H1 (cell line): ENCODE measurements at regions not wholly inside any gene's neighbourhood (a gene's known extent, or its start where the extent isn't known, plus 50 kb on each side); places are given as distances from the start of the nearest gene placed in this dataset.
A peak's percentile ranks its signal among the peaks of the same experiment; 100 is the strongest.

Experiments
- CTCF ChIA-PET: fragments of 300-600 bp; sonication (Branson Sonifier 250); formaldehyde crosslinking; loops from one replicate; lab custom pipeline; 2021; ENCODE audit not compliant: partially characterized antibody; lab: Charles Lee
- POLR2A ChIA-PET: fragments of 300-600 bp; sonication (Branson Sonifier 250); formaldehyde crosslinking; loops from one replicate; lab custom pipeline; 2021; ENCODE audit warnings: inconsistent platforms; ENCODE audit not compliant: partially characterized antibody; lab: Charles Lee
- DNase-seq, 2 experiments: peaks; one replicate each; pipeline versions ENCODE4 v3.0.0 to v3.0.0-alpha.2; 2010 to 2022; ENCODE audit warnings: low spot score in 2 of 2, low read depth in 1 of 2, mixed read lengths in 1 of 2
- FAIRE-seq: peaks from 2 replicates; lab custom pipeline; 2011; peaks lifted over from hg19 to GRCh38; lab: Jason Lieb, UNC
- H2AFZ ChIP-seq: 2 replicates; pipeline ENCODE4 v1.8.1; 2012; ENCODE audit warnings: low read length, inconsistent platforms
- H2AK5ac ChIP-seq: 2 replicates; pipeline ENCODE4 v1.6.1; 2013; ENCODE audit warnings: low read depth, low read length
- H2BK120ac ChIP-seq: replicated peaks from 2 replicates; pipeline ENCODE3; 2013; ENCODE audit warnings: low read depth, low read length, inconsistent platforms
- H2BK12ac ChIP-seq: 2 replicates; pipeline ENCODE4 v1.6.1; 2013; ENCODE audit warnings: low read depth, low read length
- H2BK15ac ChIP-seq: 2 replicates; pipeline ENCODE4 v1.6.1; 2013; ENCODE audit warnings: low read length
- H2BK20ac ChIP-seq: 2 replicates; pipeline ENCODE4 v1.6.1; 2013; ENCODE audit warnings: low read length
- H2BK5ac ChIP-seq: 2 replicates; pipeline ENCODE4 v1.6.1; 2013; ENCODE audit warnings: low read depth, low read length
- H3K14ac ChIP-seq: 2 replicates; pipeline ENCODE4 v1.6.1; 2013; ENCODE audit warnings: inconsistent platforms; ENCODE audit not compliant: insufficient read length
- H3K18ac ChIP-seq: 2 replicates; pipeline ENCODE4 v1.6.1; 2013; ENCODE audit warnings: low read length; ENCODE audit errors: extremely low read depth
- H3K23ac ChIP-seq: 2 replicates; pipeline ENCODE4 v1.6.1; 2013; ENCODE audit warnings: inconsistent platforms; ENCODE audit not compliant: insufficient read length
- H3K23me2 ChIP-seq: 2 replicates; pipeline ENCODE4 v1.6.1; 2013; ENCODE audit warnings: low read depth, low read length
- H3K27ac ChIP-seq: 2 replicates; pipeline ENCODE4 v1.6.1; 2011; ENCODE audit warnings: low read depth, low read length, inconsistent platforms
- H3K27me3 ChIP-seq, 4 experiments: replicated peaks in 1 of 4; 1 replicate in 1 of 4; 2 replicates in 3 of 4; pipeline versions ENCODE4 v1.6.1 to v1.8.1; 2011 to 2013; ENCODE audit warnings: low read length in 3 of 4, mild to moderate bottlenecking in 3 of 4, inconsistent platforms in 2 of 4, mixed read lengths in 2 of 4, moderate library complexity in 1 of 4; ENCODE audit not compliant: control insufficient read depth in 3 of 4, insufficient read depth in 3 of 4; ENCODE audit errors: extremely low read depth in 1 of 4
- H3K36me3 ChIP-seq, 4 experiments: 2 replicates each; pipeline versions ENCODE4 v1.6.1 to v1.8.1; 2011 to 2013; ENCODE audit warnings: mild to moderate bottlenecking in 4 of 4, low read length in 3 of 4, moderate library complexity in 2 of 4, control low read depth in 1 of 4, inconsistent platforms in 1 of 4; ENCODE audit not compliant: insufficient read depth in 4 of 4, control insufficient read depth in 2 of 4
- H3K4ac ChIP-seq: replicated peaks from 2 replicates; pipeline ENCODE3; 2013; ENCODE audit warnings: low read length, low read depth, mixed read lengths, inconsistent platforms; ENCODE audit not compliant: insufficient read length
- H3K4me1 ChIP-seq, 4 experiments: replicated peaks in 1 of 4; 1 replicate in 1 of 4; 2 replicates in 3 of 4; pipeline versions ENCODE4 v1.6.1 to v1.8.1; 2011 to 2013; ENCODE audit warnings: low read length in 3 of 4, inconsistent platforms in 2 of 4, mixed read lengths in 1 of 4; ENCODE audit not compliant: insufficient read depth in 4 of 4, control insufficient read depth in 3 of 4
- H3K4me2 ChIP-seq, 2 experiments: 2 replicates each; pipeline versions ENCODE4 v1.6.1 to v1.8.1; 2011 to 2013; ENCODE audit warnings: low read depth in 2 of 2, low read length in 2 of 2, control low read depth in 1 of 2, inconsistent platforms in 1 of 2, mild to moderate bottlenecking in 1 of 2; ENCODE audit not compliant: insufficient read depth in 1 of 2
- H3K4me3 ChIP-seq, 4 experiments: fragments of 200-600, 300-600 bp in 1 of 4; sonication (generic), shearing (Covaris generic), sonication (Bioruptor Twin) in 1 of 4; 2 replicates each; pipeline versions ENCODE4 v1.5.1 to v1.8.1; 2011 to 2016; ENCODE audit warnings: low read length in 4 of 4, low read depth in 3 of 4, control low read depth in 2 of 4, inconsistent platforms in 2 of 4, mild to moderate bottlenecking in 2 of 4, mixed read lengths in 1 of 4, moderate library complexity in 1 of 4; ENCODE audit not compliant: insufficient read depth in 2 of 4; ENCODE audit errors: extremely low read depth in 1 of 4
- H3K56ac ChIP-seq: replicated peaks from 2 replicates; pipeline ENCODE3; 2013; ENCODE audit warnings: low read depth, mild to moderate bottlenecking, mixed read lengths, low read length, inconsistent platforms; ENCODE audit not compliant: insufficient read length
- H3K79me1 ChIP-seq: 2 replicates; pipeline ENCODE4 v1.6.1; 2013; ENCODE audit warnings: low read depth, low read length, control low read depth
- H3K79me2 ChIP-seq, 2 experiments: 2 replicates each; pipeline versions ENCODE4 v1.6.1 to v1.8.1; 2012 to 2013; ENCODE audit warnings: low read length in 2 of 2, mild to moderate bottlenecking in 2 of 2, inconsistent platforms in 1 of 2; ENCODE audit not compliant: insufficient read depth in 2 of 2, control insufficient read depth in 1 of 2
- H3K9ac ChIP-seq, 4 experiments: replicated peaks in 1 of 4; 1 replicate in 1 of 4; 2 replicates in 3 of 4; pipeline versions ENCODE4 v1.6.1 to v1.8.1; 2011 to 2013; ENCODE audit warnings: low read depth in 3 of 4, low read length in 3 of 4, control low read depth in 2 of 4, mild to moderate bottlenecking in 2 of 4, moderate library complexity in 2 of 4, inconsistent platforms in 1 of 4; ENCODE audit errors: extremely low read depth in 1 of 4
- H3K9me3 ChIP-seq, 2 experiments: 2 replicates each; pipeline versions ENCODE4 v1.6.1 to v1.8.1; 2012 to 2013; ENCODE audit warnings: mild to moderate bottlenecking in 2 of 2, moderate library complexity in 2 of 2, control low read depth in 1 of 2, inconsistent platforms in 1 of 2, low read depth in 1 of 2, low read length in 1 of 2, mixed read lengths in 1 of 2; ENCODE audit not compliant: insufficient read depth in 2 of 2
- H4K20me1 ChIP-seq, 2 experiments: replicated peaks in 1 of 2; 2 replicates each; pipeline versions ENCODE3 to v1.8.1; 2011 to 2013; ENCODE audit warnings: inconsistent platforms in 2 of 2, low read length in 2 of 2, mild to moderate bottlenecking in 1 of 2; ENCODE audit not compliant: insufficient read depth in 2 of 2, control insufficient read depth in 1 of 2
- H4K5ac ChIP-seq: 2 replicates; pipeline ENCODE4 v1.6.1; 2013; ENCODE audit warnings: low read length, low read depth, mixed read lengths, inconsistent platforms; ENCODE audit not compliant: insufficient read length
- H4K8ac ChIP-seq: 2 replicates; pipeline ENCODE4 v1.8.0; 2013; ENCODE audit warnings: mild to moderate bottlenecking, moderate library complexity, low read length, inconsistent platforms; ENCODE audit not compliant: insufficient read depth; ENCODE audit errors: extremely low read depth
- H4K91ac ChIP-seq: replicated peaks from 2 replicates; pipeline ENCODE3; 2013; ENCODE audit warnings: low read length, mixed read lengths, inconsistent platforms; ENCODE audit not compliant: insufficient read length
- ASH2L ChIP-seq: fragments of 200-600, 300-600 bp; sonication (generic); IDR thresholded peaks from one replicate; pipeline ENCODE4 v1.7.1; 2017; ENCODE audit warnings: low read length
- BCL11A ChIP-seq, 2 experiments: IDR thresholded peaks; one replicate each; pipeline ENCODE4 v1.6.1; 2011; ENCODE audit warnings: low read depth in 2 of 2, low read length in 2 of 2, mild to moderate bottlenecking in 2 of 2
- CHD1 ChIP-seq: IDR thresholded peaks from 2 replicates; pipeline ENCODE4 v1.6.1; 2012; ENCODE audit warnings: low read depth, low read length, improper control_type of control experiment
- HDAC2 ChIP-seq, 2 experiments: fragments of 300-600 bp in 1 of 2; sonication (generic) in 1 of 2; IDR thresholded peaks; 2 replicates each; pipeline ENCODE4 v1.6.1; 2011 to 2012; ENCODE audit warnings: low read depth in 2 of 2, low read length in 2 of 2, mild to moderate bottlenecking in 2 of 2, moderate library complexity in 2 of 2, borderline replicate concordance in 1 of 2, inconsistent platforms in 1 of 2
- MAX ChIP-seq: IDR thresholded peaks from 2 replicates; pipeline ENCODE4 v1.6.1; 2012; ENCODE audit warnings: inconsistent platforms
- SAP30 ChIP-seq: fragments of 300-600 bp; sonication (generic); IDR thresholded peaks from 2 replicates; pipeline ENCODE4 v1.7.1; 2012; ENCODE audit warnings: low read length, moderate library complexity, mild to moderate bottlenecking, inconsistent platforms; ENCODE audit not compliant: insufficient read depth, insufficient replicate concordance
- SIN3A ChIP-seq, 2 experiments: IDR thresholded peaks in 1 of 2; conservative IDR thresholded peaks in 1 of 2; 2 replicates each; pipeline ENCODE4 v1.6.1; 2011 to 2012; ENCODE audit warnings: low read length in 2 of 2, improper control_type of control experiment in 1 of 2, low read depth in 1 of 2, mild to moderate bottlenecking in 1 of 2
- SP4 ChIP-seq: IDR thresholded peaks from 2 replicates; pipeline ENCODE4 v1.6.1; 2012; ENCODE audit warnings: low read length, inconsistent platforms
- YY1 ChIP-seq: IDR thresholded peaks from 2 replicates; pipeline ENCODE4 v1.6.1; 2011; ENCODE audit warnings: low read depth, mild to moderate bottlenecking, low read length
- WGBS, 2 experiments: shearing (Covaris generic) in 1 of 2; methylation state at CpG; one replicate each; pipeline versions ENCODE4 v1.1.6 to v1.1.7; 2013 to 2015; ENCODE audit warnings: low lambda C conversion rate in 2 of 2, mixed read lengths in 2 of 2, inconsistent platforms in 1 of 2, low coverage in 1 of 2, missing lambda C conversion rate in 1 of 2; ENCODE audit not compliant: insufficient replicate concordance in 2 of 2, insufficient coverage in 1 of 2, insufficient read length in 1 of 2; ENCODE audit errors: extremely low coverage in 1 of 2, missing lambda C conversion rate in 1 of 2; 5-methylcytosine and 5-hydroxymethylcytosine counted together

GRCh38 chr2:146678516-146678915 is 1166.3 kb upstream of the ACVR2A start:
- H2BK20ac ChIP-seq: no peak overlapping the region
- H3K9ac ChIP-seq: no peak overlapping the region
- no peak overlapping the region for H3K4me2 ChIP-seq
- no peaks in the 10 kb centered on the region for H3K27me3 ChIP-seq
- H4K8ac ChIP-seq: peak overlapping the region; percentile 40; the same call in 1 of the 2 replicates
- H3K23me2 ChIP-seq: no peaks in the 10 kb centered on the region
- no peaks in the 10 kb centered on the region for H3K9me3 ChIP-seq
- peak overlapping the region; percentile 31; the same call in 1 of the 2 replicates for H2AFZ ChIP-seq
- no peak for FAIRE-seq
- H3K36me3 ChIP-seq: peaks cover 0 to 2% (median 0%) of the 10 kb centered on the region in 4 experiments; a peak in 1 of 8 replicates
- CTCF ChIA-PET: interaction anchor here (0.6 to 1.6 kb wide), 3 partner anchors 22 to 938 kb away, joined by 3 to 7 read pairs (median 4); no protein-coding TSS in a partner anchor
- no peaks in the 10 kb centered on the region for H4K20me1 ChIP-seq
- H2AK5ac ChIP-seq: no peak overlapping the region
- H4K5ac ChIP-seq: no peak overlapping the region
- no peak overlapping the region for H2BK5ac ChIP-seq
- WGBS, 2 experiments: 86% methylated on average over 5 of the region's 5 CpGs; no CpG with 5 or more reads in 1 of the 2 experiments
- POLR2A ChIA-PET: no interaction called here
- no peak overlapping the region for H3K27ac ChIP-seq
- H3K18ac ChIP-seq: no peak overlapping the region
- H3K4me3 ChIP-seq: no peak overlapping the region
- no peak overlapping the region for H4K91ac ChIP-seq
- no peaks in the 10 kb centered on the region for H3K79me1 ChIP-seq
- H3K23ac ChIP-seq: no peak overlapping the region
- no peak for DNase-seq
- no peak overlapping the region for H3K14ac ChIP-seq
- no peak overlapping the region for H2BK15ac ChIP-seq
- no peak overlapping the region for H3K4ac ChIP-seq
- no peaks in the 10 kb centered on the region for H3K79me2 ChIP-seq
- no peak for TF ChIP-seq SP4
- TF ChIP-seq YY1: no peak
- no peak for TF ChIP-seq SAP30
- TF ChIP-seq BCL11A (IDR thresholded peaks at IDR 0.05; ENCODE audit: low read depth in 2 of 2, low read length in 2 of 2): no peak
- no peak for TF ChIP-seq SIN3A (conservative IDR thresholded peaks at IDR 0.05 in 1 of 2, IDR thresholded peaks at IDR 0.05 in 1 of 2; ENCODE audit: low read depth in 1 of 2, low read length in 2 of 2)
- TF ChIP-seq CHD1: no peak
- no peak for TF ChIP-seq HDAC2 (IDR thresholded peaks at IDR 0.05; ENCODE audit: borderline replicate concordance in 1 of 2, low read depth in 2 of 2, low read length in 2 of 2)
- no peak for TF ChIP-seq ASH2L
- no peak for TF ChIP-seq MAX
- no peak overlapping the region for H3K56ac ChIP-seq
- no peak overlapping the region for H2BK120ac ChIP-seq
- H3K4me1 ChIP-seq: peaks cover 0 to 3% (median under 1%) of the 10 kb centered on the region in 4 experiments; a peak in 4 of 7 replicates
- H2BK12ac ChIP-seq: 0 out of 2 replicates have a peak overlapping the region, but pooled peaks have one; percentile 4
